Fibroblast of lung (primary cell): ENCODE measurements at regions not wholly inside any gene's neighbourhood (a gene's known extent, or its start where the extent isn't known, plus 50 kb on each side); places are given as distances from the start of the nearest gene placed in this dataset.

Experiments
- CTCF ChIP-seq, 2 donors: IDR thresholded peaks in 1 of 2; conservative IDR thresholded peaks in 1 of 2; 1 replicate in 1 of 2; 2 replicates in 1 of 2; pipeline ENCODE4 v1.5.1; 2011 to 2012; ENCODE audit warnings: low read length in 2 of 2, control low read depth in 1 of 2, inconsistent platforms in 1 of 2, low read depth in 1 of 2, mild to moderate bottlenecking in 1 of 2
- EZH2 ChIP-seq: IDR thresholded peaks from 2 replicates; pipeline ENCODE4 v1.5.1; 2012; ENCODE audit warnings: low read length, control low read depth, mild to moderate bottlenecking; ENCODE audit errors: missing control alignments

- TF ChIP-seq CTCF (conservative IDR thresholded peaks at IDR 0.05 in 1 of 2, IDR thresholded peaks at IDR 0.05 in 1 of 2; ENCODE audit: low read depth in 1 of 2, low read length in 2 of 2) (no peak), EZH2 (no peak)
Measured at GRCh38 chr5:166286832-166287231, 2004.6 kb upstream of the WWC1 start.
